Stimulated activated CD4-positive, alpha-beta T cell treated with anti-CD3 and anti-CD28 coated beads, TNF-alpha, amount 100 ng/mL, for 1 hour (primary cell): ENCODE measurements at regions not wholly inside any gene's neighbourhood (a gene's known extent, or its start where the extent isn't known, plus 50 kb on each side); places are given as distances from the start of the nearest gene placed in this dataset.

ENCODE experiments used
- DNase-seq, 3 donors: peaks; one replicate each; pipeline ENCODE4 v3.0.0-alpha.2; 2020; ENCODE audit warnings: low read depth in 3 of 3, low spot score in 1 of 3

- no peak for DNase-seq
These were observed 120.2 kb downstream of the WT1 start for GRCh38 chr11:32315121-32315520.

- no peak for DNase-seq
These were observed 119.1 kb downstream of the WT1 start for GRCh38 chr11:32316232-32316631.

- DNase-seq = no peak
These were observed 118.3 kb downstream of the WT1 start for GRCh38 chr11:32316858-32317642.

GRCh38 chr11:32317643-32318042, 117.7 kb downstream of the WT1 start:
- DNase-seq = no peak

GRCh38 chr11:32318071-32319055, 117.0 kb downstream of the WT1 start:
- no peak for DNase-seq

GRCh38 chr11:32323814-32324130, 111.6 kb downstream of the WT1 start:
- DNase-seq = no peak

- DNase-seq = no peak
These were observed 110.2 kb downstream of the WT1 start for GRCh38 chr11:32325187-32325586.

- DNase-seq = no peak
These were observed 109.6 kb downstream of the WT1 start for GRCh38 chr11:32325725-32326124.

- DNase-seq = no peak
These were observed 108.8 kb downstream of the WT1 start for GRCh38 chr11:32326522-32326921.

GRCh38 chr11:32328392-32328791, 106.9 kb downstream of the WT1 start:
- no peak for DNase-seq

GRCh38 chr11:32331098-32331497, 104.2 kb downstream of the WT1 start:
- no peak for DNase-seq

GRCh38 chr11:32331792-32332191, 103.5 kb downstream of the WT1 start:
- no peak for DNase-seq

GRCh38 chr11:32332990-32333319, 102.4 kb downstream of the WT1 start:
- DNase-seq = no peak

GRCh38 chr11:32333320-32333991, 101.9 kb downstream of the WT1 start:
- DNase-seq = no peak

- DNase-seq = no peak
These were observed 100.5 kb downstream of the WT1 start for GRCh38 chr11:32334822-32335221.
